ENCODE measurements at regions not wholly inside any gene's neighbourhood (a gene's known extent, or its start where the extent isn't known, plus 50 kb on each side); places are given as distances from the start of the nearest gene placed in this dataset.

GRCh38 chr12:126509572-126509971 lies 1444.3 kb downstream of the AACS start:
- no peaks in the 10 kb centered on the region for H3F3A ChIP-seq (ENCODE audit: insufficient read depth, low read length)
- peaks cover 6% of the 10 kb centered on the region for H3K4me1 ChIP-seq (ENCODE audit: insufficient read depth, low read length, severe bottlenecking)
- H3K36me3 ChIP-seq (ENCODE audit: insufficient read depth, low read length) = no peaks in the 10 kb centered on the region
- no peak overlapping the region for H2AFZ ChIP-seq (ENCODE audit: low read length)
- H3K4me2 ChIP-seq (ENCODE audit: low read length) = no peak overlapping the region
- H3K27ac ChIP-seq (ENCODE audit: low read depth, low read length, poor library complexity, severe bottlenecking) = no peak overlapping the region
- H3K9me2 ChIP-seq (ENCODE audit: low read depth, low read length) = no peaks in the 10 kb centered on the region
- no peaks in the 10 kb centered on the region for H3K9me3 ChIP-seq (ENCODE audit: low read length)
- no peaks in the 10 kb centered on the region for H3K79me2 ChIP-seq (ENCODE audit: insufficient read depth, low read length)
- no peaks in the 10 kb centered on the region for H4K20me1 ChIP-seq (ENCODE audit: insufficient read depth, low read length)
- no peak for TF ChIP-seq EZH2 (IDR thresholded peaks at IDR 0.05; ENCODE audit: borderline replicate concordance, low read length)
- TF ChIP-seq, protein P1, sequence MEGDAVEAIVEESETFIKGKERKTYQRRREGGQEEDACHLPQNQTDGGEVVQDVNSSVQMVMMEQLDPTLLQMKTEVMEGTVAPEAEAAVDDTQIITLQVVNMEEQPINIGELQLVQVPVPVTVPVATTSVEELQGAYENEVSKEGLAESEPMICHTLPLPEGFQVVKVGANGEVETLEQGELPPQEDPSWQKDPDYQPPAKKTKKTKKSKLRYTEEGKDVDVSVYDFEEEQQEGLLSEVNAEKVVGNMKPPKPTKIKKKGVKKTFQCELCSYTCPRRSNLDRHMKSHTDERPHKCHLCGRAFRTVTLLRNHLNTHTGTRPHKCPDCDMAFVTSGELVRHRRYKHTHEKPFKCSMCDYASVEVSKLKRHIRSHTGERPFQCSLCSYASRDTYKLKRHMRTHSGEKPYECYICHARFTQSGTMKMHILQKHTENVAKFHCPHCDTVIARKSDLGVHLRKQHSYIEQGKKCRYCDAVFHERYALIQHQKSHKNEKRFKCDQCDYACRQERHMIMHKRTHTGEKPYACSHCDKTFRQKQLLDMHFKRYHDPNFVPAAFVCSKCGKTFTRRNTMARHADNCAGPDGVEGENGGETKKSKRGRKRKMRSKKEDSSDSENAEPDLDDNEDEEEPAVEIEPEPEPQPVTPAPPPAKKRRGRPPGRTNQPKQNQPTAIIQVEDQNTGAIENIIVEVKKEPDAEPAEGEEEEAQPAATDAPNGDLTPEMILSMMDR (IDR thresholded peaks at IDR 0.05; ENCODE audit: low read length) = no peak
- H3K27me3 ChIP-seq (ENCODE audit: insufficient read depth, low read length) = no peaks in the 10 kb centered on the region
- H3K4me3 ChIP-seq (ENCODE audit: low read depth, low read length, poor library complexity, severe bottlenecking) = no peak overlapping the region
- H3K9ac ChIP-seq (ENCODE audit: low read length) = no peak overlapping the region

DNA sequence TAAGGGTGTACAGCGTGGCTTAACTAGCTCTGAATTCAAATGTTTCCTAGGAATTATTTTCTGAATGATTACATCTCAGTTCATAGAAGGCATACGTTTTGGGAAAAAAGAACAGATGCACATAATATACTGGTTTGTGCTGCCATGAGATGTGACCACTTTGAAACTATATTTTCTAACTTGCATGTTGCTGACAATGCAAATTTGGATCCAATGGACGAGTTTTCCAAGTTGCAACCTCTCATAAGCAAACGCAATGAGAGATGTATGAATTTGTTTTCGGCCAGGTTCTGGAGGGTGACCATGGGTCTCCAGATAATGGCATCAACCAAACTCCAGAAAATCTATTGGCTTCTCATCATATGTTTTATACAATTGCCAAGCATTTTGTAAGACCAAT lies 1445.4 kb downstream of the AACS start:
- Histone ChIP-seq H3K36me3 (ENCODE audit: insufficient read depth, low read length) (no peaks in the 10 kb centered on the region), H3K4me2 (ENCODE audit: low read length) (no peak overlapping the region)

DNA sequence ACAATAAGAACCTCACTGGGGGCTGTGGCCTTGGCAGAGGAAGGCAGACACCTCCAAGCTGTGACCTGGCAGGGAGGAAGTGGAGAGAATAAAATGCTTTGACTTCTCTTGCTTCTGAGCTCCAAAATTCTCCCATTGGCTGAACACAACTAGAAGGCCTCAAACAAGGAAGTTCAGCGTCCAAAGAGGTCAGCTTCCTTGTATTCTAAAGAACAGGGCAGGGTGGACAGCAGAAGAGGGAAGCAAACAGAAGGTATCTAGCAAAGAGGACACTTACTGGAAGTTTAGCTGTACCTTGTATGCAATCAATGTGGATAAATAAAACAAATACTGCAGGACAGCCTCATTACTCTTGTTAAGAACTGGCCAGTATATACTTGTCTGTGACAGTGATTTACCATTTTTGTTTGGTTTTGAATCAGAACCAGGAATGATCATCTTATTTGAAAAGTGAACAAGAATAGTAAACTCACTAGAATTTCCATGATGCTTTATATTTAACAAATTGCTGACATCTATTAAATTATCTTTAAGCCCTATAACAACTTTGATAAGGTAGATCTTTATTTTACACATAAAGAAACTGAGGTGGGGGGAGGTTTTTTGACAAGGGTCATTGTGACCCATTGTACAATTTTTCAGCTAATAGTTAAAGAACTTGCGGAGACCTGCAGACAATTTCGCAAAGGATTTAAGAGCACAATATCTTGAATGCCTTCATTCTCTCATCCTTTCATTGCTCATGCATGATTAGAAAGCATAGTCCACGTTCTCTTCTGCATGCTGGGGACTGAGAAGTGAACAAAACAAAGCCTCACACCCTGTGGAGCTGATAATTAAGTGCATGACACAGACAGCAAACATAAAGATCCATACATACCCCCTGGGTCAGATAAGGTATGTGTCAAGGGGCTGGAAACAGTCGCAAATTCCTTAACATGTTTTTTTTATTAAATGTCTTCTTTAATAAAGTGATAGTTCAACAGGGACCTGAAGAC lies 1448.0 kb downstream of the AACS start:
- H3K4me1 ChIP-seq (ENCODE audit: insufficient read depth, low read length, severe bottlenecking) = peaks cover 6% of the 10 kb centered on the region
- H3K4me3 ChIP-seq (ENCODE audit: low read depth, low read length, poor library complexity, severe bottlenecking) = no peak overlapping the region
- no peak overlapping the region for H2AFZ ChIP-seq (ENCODE audit: low read length)
- H3K9me2 ChIP-seq (ENCODE audit: low read depth, low read length) = no peaks in the 10 kb centered on the region
- no peaks in the 10 kb centered on the region for H3K9me3 ChIP-seq (ENCODE audit: low read length)
- TF ChIP-seq EZH2 (IDR thresholded peaks at IDR 0.05; ENCODE audit: borderline replicate concordance, low read length) = no peak
- TF ChIP-seq, protein P1 (IDR thresholded peaks at IDR 0.05; ENCODE audit: low read length) = no peak
- H3K79me2 ChIP-seq (ENCODE audit: insufficient read depth, low read length) = no peaks in the 10 kb centered on the region
- no peaks in the 10 kb centered on the region for H3F3A ChIP-seq (ENCODE audit: insufficient read depth, low read length)
- H3K27me3 ChIP-seq (ENCODE audit: insufficient read depth, low read length) = no peaks in the 10 kb centered on the region
- H4K20me1 ChIP-seq (ENCODE audit: insufficient read depth, low read length) = no peaks in the 10 kb centered on the region
- no peak overlapping the region for H3K4me2 ChIP-seq (ENCODE audit: low read length)
- H3K27ac ChIP-seq (ENCODE audit: low read depth, low read length, poor library complexity, severe bottlenecking) = no peak overlapping the region
- H3K9ac ChIP-seq (ENCODE audit: low read length) = no peak overlapping the region
- H3K36me3 ChIP-seq (ENCODE audit: insufficient read depth, low read length) = no peaks in the 10 kb centered on the region

More for the DNA sequence above, 1445.4 kb downstream of the AACS start:
- Histone ChIP-seq H3K4me1 (ENCODE audit: insufficient read depth, low read length, severe bottlenecking) (peaks cover 6% of the 10 kb centered on the region), H3K27ac (ENCODE audit: low read depth, low read length, poor library complexity, severe bottlenecking) (no peak overlapping the region), H3F3A (ENCODE audit: insufficient read depth, low read length) (no peaks in the 10 kb centered on the region), H3K27me3 (ENCODE audit: insufficient read depth, low read length) (no peaks in the 10 kb centered on the region), H3K9me2 (ENCODE audit: low read depth, low read length) (no peaks in the 10 kb centered on the region), H2AFZ (ENCODE audit: low read length) (no peak overlapping the region), H3K9me3 (ENCODE audit: low read length) (no peaks in the 10 kb centered on the region), H3K79me2 (ENCODE audit: insufficient read depth, low read length) (no peaks in the 10 kb centered on the region), H4K20me1 (ENCODE audit: insufficient read depth, low read length) (no peaks in the 10 kb centered on the region), H3K4me3 (ENCODE audit: low read depth, low read length, poor library complexity, severe bottlenecking) (no peak overlapping the region), H3K9ac (ENCODE audit: low read length) (no peak overlapping the region)
- no peak for TF ChIP-seq EZH2 (IDR thresholded peaks at IDR 0.05; ENCODE audit: borderline replicate concordance, low read length)
- TF ChIP-seq, protein P1 (IDR thresholded peaks at IDR 0.05; ENCODE audit: low read length) = no peak
